ENCODE measurements at regions not wholly inside any gene's neighbourhood (a gene's known extent, or its start where the extent isn't known, plus 50 kb on each side); places are given as distances from the start of the nearest gene placed in this dataset.

GRCh38 chr18:67194886-67195285 is 321.6 kb downstream of the DSEL start:
- no peaks in the 10 kb centered on the region for H3K27me3 Mint-ChIP-seq (ENCODE audit: low read depth in 2 of 2)
- H3K4me3 ChIP-seq (ENCODE audit: low read length): no peak overlapping the region
- no peak for DNase-seq
- H3K9me3 Mint-ChIP-seq: no peaks in the 10 kb centered on the region
- intact Hi-C loops (cut with micrococcal nuclease): no loop called here
- no peak overlapping the region for H3K4me3 Mint-ChIP-seq
- no peaks in the 10 kb centered on the region for H3K27me3 ChIP-seq (ENCODE audit: control insufficient read depth, insufficient read depth, low read length)
- H3K27ac ChIP-seq (ENCODE audit: low read length): no peak overlapping the region
- peaks cover 0 to 4% of the 10 kb centered on the region in 2 donors for H3K4me1 Mint-ChIP-seq
- H3K36me3 Mint-ChIP-seq: no peaks in the 10 kb centered on the region
- no peaks in the 10 kb centered on the region for H3K4me1 ChIP-seq (ENCODE audit: control insufficient read depth, insufficient read depth, low read length)
- no peaks in the 10 kb centered on the region for H3K9me3 ChIP-seq (ENCODE audit: control insufficient read depth, insufficient read depth, low read length)
- no peak for ATAC-seq
- no peaks in the 10 kb centered on the region for H3K36me3 ChIP-seq (ENCODE audit: control insufficient read depth, insufficient read depth, low read length)
- WGBS (ENCODE audit: insufficient coverage): 7% methylated on average over 4 of the region's 5 CpGs
- no peak overlapping the region for H3K27ac Mint-ChIP-seq
- no peak for TF ChIP-seq CTCF (IDR thresholded peaks at IDR 0.05)

- no peak overlapping the region for H3K27ac Mint-ChIP-seq
- no peaks in the 10 kb centered on the region for H3K27me3 Mint-ChIP-seq (ENCODE audit: low read depth in 2 of 2)
- 73% methylated on average over 4 of the region's 5 CpGs for WGBS (ENCODE audit: insufficient coverage)
- H3K4me3 ChIP-seq (ENCODE audit: low read length): no peak overlapping the region
- no peaks in the 10 kb centered on the region for H3K9me3 ChIP-seq (ENCODE audit: control insufficient read depth, insufficient read depth, low read length)
- H3K27me3 ChIP-seq (ENCODE audit: control insufficient read depth, insufficient read depth, low read length): no peaks in the 10 kb centered on the region
- no peak overlapping the region for H3K27ac ChIP-seq (ENCODE audit: low read length)
- intact Hi-C loops (cut with micrococcal nuclease): no loop called here
- H3K4me3 Mint-ChIP-seq: no peak overlapping the region
- ATAC-seq (no peak), DNase-seq (no peak)
- no peaks in the 10 kb centered on the region for H3K4me1 ChIP-seq (ENCODE audit: control insufficient read depth, insufficient read depth, low read length)
- H3K4me1 Mint-ChIP-seq: peaks cover 0 to 4% of the 10 kb centered on the region in 2 donors
- H3K9me3 Mint-ChIP-seq: no peaks in the 10 kb centered on the region
- no peak for TF ChIP-seq CTCF (IDR thresholded peaks at IDR 0.05)
- H3K36me3 ChIP-seq (ENCODE audit: control insufficient read depth, insufficient read depth, low read length): no peaks in the 10 kb centered on the region
- H3K36me3 Mint-ChIP-seq: no peaks in the 10 kb centered on the region
Measured at GRCh38 chr18:67192535-67192934, 324.0 kb downstream of the DSEL start.

- DNase-seq: no peak
- Mint-ChIP-seq H3K27me3 (ENCODE audit: low read depth in 2 of 2) (no peaks in the 10 kb centered on the region), H3K9me3 (peaks cover 0 to 2% of the 10 kb centered on the region in 2 donors), H3K27ac (no peak overlapping the region), H3K4me3 (no peak overlapping the region), H3K4me1 (no peaks in the 10 kb centered on the region), H3K36me3 (no peaks in the 10 kb centered on the region)
- H3K27me3 ChIP-seq (ENCODE audit: control insufficient read depth, insufficient read depth, low read length): no peaks in the 10 kb centered on the region
- no peaks in the 10 kb centered on the region for H3K9me3 ChIP-seq (ENCODE audit: control insufficient read depth, insufficient read depth, low read length)
- no peaks in the 10 kb centered on the region for H3K4me1 ChIP-seq (ENCODE audit: control insufficient read depth, insufficient read depth, low read length)
- 70% methylated on average over 4 of the region's 4 CpGs for WGBS (ENCODE audit: insufficient coverage)
- no peak for TF ChIP-seq CTCF (IDR thresholded peaks at IDR 0.05)
- intact Hi-C loops (cut with micrococcal nuclease): no loop called here
- no peak overlapping the region for H3K4me3 ChIP-seq (ENCODE audit: low read length)
- no peaks in the 10 kb centered on the region for H3K36me3 ChIP-seq (ENCODE audit: control insufficient read depth, insufficient read depth, low read length)
- no peak overlapping the region for H3K27ac ChIP-seq (ENCODE audit: low read length)
- no peak for ATAC-seq
Measured at GRCh38 chr18:67183398-67183797, 333.1 kb downstream of the DSEL start.

GRCh38 chr18:67179726-67180125 is 336.8 kb downstream of the DSEL start:
- no peaks in the 10 kb centered on the region for H3K9me3 Mint-ChIP-seq
- no peaks in the 10 kb centered on the region for H3K4me1 ChIP-seq (ENCODE audit: control insufficient read depth, insufficient read depth, low read length)
- no peaks in the 10 kb centered on the region for H3K36me3 ChIP-seq (ENCODE audit: control insufficient read depth, insufficient read depth, low read length)
- no peak for ATAC-seq
- H3K27me3 ChIP-seq (ENCODE audit: control insufficient read depth, insufficient read depth, low read length): no peaks in the 10 kb centered on the region
- no peak for TF ChIP-seq CTCF (IDR thresholded peaks at IDR 0.05)
- 76% methylated on average over 2 of the region's 3 CpGs for WGBS (ENCODE audit: insufficient coverage)
- H3K27me3 Mint-ChIP-seq (ENCODE audit: low read depth in 2 of 2): no peaks in the 10 kb centered on the region
- no peak overlapping the region for H3K4me3 Mint-ChIP-seq
- H3K27ac Mint-ChIP-seq: no peak overlapping the region
- intact Hi-C loops (cut with micrococcal nuclease): no loop called here
- no peak for DNase-seq
- H3K4me1 Mint-ChIP-seq: no peaks in the 10 kb centered on the region
- H3K36me3 Mint-ChIP-seq: no peaks in the 10 kb centered on the region
- H3K27ac ChIP-seq (ENCODE audit: low read length): no peak overlapping the region
- no peak overlapping the region for H3K4me3 ChIP-seq (ENCODE audit: low read length)
- no peaks in the 10 kb centered on the region for H3K9me3 ChIP-seq (ENCODE audit: control insufficient read depth, insufficient read depth, low read length)

All from natural killer cell (primary cell).